ENCODE measurements at regions not wholly inside any gene's neighbourhood (a gene's known extent, or its start where the extent isn't known, plus 50 kb on each side); places are given as distances from the start of the nearest gene placed in this dataset.

DNA sequence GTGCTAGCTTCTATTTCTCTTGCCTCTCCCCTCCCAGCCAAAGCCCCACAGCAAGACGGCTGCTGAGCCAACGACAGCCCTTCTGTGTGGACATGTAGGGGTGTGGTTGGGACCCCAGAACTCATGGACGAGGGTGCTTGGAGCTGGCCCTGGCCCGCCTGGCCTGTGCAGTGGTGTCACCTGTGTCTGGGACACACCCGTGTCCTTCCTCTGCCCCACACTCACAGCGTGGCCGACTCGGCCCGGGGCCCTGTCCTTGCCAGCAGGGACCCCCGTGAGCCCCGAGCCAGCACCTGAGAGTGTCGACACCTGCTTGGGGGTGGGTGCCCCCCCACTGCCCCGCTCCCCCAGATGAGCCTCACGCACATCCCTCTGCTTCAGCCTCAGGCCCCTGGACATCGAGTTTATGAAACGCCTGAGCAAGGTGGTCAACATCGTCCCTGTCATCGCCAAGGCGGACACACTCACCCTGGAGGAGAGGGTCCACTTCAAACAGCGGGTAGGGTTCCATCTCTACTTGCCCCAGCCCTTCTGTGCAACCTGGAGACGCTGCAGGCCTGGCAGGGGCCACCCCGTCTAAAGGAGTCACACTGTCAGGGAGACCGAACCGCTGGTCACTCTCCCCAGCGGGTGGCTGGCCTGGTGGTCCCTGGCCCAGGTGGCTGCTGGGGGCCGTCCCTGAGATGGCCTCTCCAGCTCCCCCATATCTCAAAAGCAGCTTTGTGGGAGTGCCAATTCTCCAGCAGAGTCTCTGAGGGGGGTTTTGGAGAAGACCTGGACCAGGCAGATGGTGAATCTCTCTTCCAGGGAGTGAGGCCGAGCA is 349.8 kb downstream of the SEC14L1 start:
- DNase-seq (peak in 1 of 2 donors; percentile 15), ATAC-seq (no peak)
- intact Hi-C loops (cut with DNase I, micrococcal nuclease): loop anchor here (5.0 to 10.0 kb wide), 3 partner anchors 58 to 406 kb away; no protein-coding TSS in a partner anchor

DNA sequence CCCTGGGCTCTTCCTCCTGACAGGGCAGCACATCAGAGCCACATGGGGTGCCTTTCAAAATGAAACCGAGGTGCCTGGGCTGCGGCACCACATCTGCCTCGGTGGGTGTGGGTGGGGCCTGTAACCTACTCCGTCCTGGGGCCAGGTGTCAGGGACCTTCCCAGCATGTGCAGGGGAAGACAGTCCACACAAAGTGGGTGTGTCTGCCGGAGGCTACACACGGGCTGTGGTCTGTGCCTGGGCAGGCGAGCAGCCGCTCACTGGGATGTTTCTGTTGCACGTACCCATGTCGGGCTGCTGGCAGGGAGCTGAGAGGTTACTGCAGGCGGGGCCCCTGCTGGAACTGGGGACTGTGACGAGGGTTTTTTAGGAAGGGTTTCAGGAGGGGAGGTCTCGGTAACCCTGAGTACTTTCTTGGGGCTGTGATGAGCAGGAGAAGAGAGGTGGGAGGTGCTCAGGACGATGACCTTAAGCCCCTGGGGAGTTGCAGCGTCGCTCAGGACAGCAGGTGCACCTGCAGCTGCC is 351.2 kb downstream of the SEC14L1 start:
- ATAC-seq: no peak
- intact Hi-C loops (cut with DNase I, micrococcal nuclease): loop anchor here (5.0 to 10.0 kb wide), 3 partner anchors 60 to 407 kb away; no protein-coding TSS in a partner anchor
- peak in 1 of 2 donors; percentile 54 for DNase-seq

DNA sequence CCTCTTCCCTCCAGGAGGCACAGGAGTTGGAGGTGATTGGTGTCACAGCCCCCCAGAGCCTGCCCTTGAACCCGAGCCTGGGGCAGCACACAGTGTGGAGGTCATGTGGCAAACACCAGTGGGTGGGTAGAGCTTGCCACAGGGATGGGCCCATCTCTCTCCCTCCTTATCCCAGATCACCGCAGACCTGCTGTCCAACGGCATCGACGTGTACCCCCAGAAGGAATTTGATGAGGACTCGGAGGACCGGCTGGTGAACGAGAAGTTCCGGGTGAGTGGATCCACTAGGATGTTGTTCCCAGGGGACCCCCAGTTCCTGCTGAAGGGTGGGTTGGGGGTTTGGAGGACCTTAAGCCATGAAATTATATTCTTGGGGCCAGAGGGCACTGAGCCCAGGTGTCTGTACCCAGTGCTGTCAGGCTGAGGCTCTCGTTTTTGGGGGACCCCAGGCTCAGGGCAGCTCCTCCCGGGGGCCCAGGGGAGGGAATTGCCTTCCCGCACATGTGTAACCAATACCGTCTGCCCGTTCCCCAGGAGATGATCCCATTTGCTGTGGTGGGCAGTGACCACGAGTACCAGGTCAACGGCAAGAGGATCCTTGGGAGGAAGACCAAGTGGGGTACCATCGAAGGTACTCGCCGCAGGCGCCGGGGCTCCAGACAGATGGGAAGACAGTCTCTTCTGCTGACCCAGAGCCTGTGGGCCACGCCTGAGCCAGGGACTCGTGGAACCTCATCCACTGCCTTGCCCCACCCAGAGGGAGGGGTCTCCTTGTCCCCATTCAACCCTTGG is 351.9 kb downstream of the SEC14L1 start:
- ATAC-seq (no peak), DNase-seq (peak in 1 of 2 donors; percentile 25)
- intact Hi-C loops (cut with DNase I, micrococcal nuclease): loop anchor here (5.0 to 10.0 kb wide), 3 partner anchors 60 to 408 kb away; no protein-coding TSS in a partner anchor

DNA sequence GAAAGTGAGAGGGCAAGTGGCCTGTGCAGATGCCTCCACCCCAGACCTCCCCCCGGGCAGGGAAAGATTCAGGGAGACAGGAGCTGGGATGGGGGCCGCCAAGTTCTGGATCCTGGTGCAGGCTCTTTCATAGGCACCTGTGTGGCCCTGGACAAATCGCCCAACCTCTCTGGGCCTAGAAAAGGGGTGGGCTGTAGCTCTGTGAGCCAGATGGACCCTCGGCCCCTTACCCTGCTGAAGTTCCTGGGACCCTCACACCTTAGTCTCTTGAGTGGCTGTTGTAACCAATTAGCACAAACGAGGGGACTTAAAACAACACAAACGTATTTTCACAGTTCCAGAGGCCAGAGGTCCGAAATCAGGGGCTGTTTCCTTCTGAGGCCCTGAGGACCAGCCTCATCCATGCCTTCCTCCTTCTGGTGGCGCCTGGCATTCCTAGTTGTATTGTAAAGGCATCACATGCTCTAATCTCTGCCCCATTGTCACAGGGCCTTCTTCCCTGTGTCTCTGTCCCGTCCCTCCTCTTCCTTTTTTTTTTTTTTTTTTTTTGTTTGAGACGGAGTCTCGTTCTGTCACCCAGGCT is 352.6 kb downstream of the SEC14L1 start:
- no peak for ATAC-seq
- intact Hi-C loops (cut with DNase I, micrococcal nuclease): loop anchor here (5.0 to 10.0 kb wide), 3 partner anchors 61 to 409 kb away; no protein-coding TSS in a partner anchor
- DNase-seq: peak in 1 of 2 donors; percentile 25

DNA sequence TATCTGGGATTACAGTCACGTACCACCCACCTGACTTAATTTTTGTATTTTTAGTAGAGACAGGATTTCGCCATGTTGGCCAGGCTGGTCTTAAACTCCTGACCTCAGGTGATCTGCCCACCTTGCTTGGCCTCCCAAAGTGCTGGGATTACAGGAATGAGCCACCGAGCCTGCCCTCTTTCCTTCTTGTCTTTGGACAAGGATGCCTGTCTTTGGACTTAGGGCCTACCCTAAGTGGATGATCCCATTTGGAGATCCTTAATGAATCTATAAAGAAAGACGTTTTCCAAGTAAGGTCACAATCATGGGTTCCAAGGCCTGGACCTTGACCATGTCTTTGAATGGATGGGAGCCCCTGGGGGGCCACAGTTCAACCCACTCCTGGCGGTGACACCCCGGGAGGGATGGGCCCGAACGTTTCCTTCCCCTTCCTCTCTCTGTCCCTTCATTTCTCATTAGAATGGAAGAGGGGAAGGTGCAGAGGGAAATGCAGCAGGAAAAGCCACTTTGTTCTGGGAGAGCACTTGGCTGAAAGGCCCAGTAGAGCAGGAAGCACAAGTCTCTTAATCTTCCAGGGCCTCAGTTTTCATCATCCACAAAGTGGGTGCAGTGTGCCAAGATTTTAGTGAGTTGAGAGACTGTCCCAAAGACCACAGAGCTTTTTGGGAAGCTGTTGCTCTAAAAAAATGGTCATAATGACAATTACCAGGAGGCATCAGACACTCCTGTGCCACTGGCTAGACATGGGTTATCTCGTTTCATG is 353.3 kb downstream of the SEC14L1 start:
- peak in 1 of 2 donors; percentile 17 for DNase-seq
- ATAC-seq: no peak
- intact Hi-C loops (cut with DNase I, micrococcal nuclease): loop anchor here (2.0 to 10.0 kb wide), 4 partner anchors 62 to 409 kb away; no protein-coding TSS in a partner anchor

GRCh38 chr17:77494664-77495435 is 354.1 kb downstream of the SEC14L1 start:
- peak; percentile 73 for ATAC-seq
- intact Hi-C loops (cut with DNase I, micrococcal nuclease): loop anchor here (2.0 to 10.0 kb wide), 4 partner anchors 63 to 410 kb away; no protein-coding TSS in a partner anchor
- peak; percentile 58 to 79 for DNase-seq

DNA sequence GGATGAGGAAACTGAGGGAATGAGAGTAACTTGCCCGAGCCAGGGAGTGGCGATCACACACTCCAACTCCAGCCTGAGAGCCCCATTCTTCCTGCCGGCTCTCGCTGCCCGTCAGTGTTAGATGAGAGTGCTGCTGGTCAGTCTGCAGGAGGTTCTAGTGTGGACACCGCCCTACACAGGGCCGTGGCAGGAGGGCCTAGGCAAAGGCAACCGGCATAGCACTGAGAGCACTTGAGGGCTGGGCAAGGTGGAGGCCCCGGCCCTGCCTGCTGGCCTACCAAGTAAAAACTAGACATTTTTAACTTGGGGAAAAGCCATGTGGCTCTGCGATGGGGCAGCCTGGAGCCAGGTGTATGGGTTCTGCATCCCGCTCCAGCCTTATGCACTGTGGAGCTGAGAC is 354.8 kb downstream of the SEC14L1 start:
- no peak for ATAC-seq
- no peak for DNase-seq
- intact Hi-C loops (cut with DNase I, micrococcal nuclease): loop anchor here (2.0 to 10.0 kb wide), 3 partner anchors 163 to 411 kb away; no protein-coding TSS in a partner anchor

DNA sequence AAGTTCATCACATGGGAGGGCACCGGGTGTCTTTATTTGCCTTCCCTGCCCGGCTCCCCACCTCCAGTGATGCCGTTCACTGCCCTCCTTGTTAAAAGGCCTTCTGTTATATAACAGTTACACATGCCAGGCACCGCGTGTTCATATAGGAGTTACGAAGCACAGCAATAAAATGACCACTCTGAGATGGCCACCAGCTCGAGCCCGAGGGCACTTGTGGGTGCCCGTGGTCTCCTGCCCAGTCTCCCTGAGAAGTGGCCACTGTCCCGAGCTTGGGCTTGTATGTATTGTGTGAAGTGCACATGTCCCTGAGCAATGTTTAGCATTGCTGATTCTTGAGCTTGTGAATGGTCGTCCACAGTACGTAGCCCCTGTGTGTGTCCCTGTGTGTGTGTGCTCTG is 355.6 kb downstream of the SEC14L1 start:
- no peak for DNase-seq
- intact Hi-C loops (cut with DNase I, micrococcal nuclease): loop anchor here (10.0 kb wide), 2 partner anchors 172 to 412 kb away; no protein-coding TSS in a partner anchor
- ATAC-seq: no peak

GRCh38 chr17:77496831-77497577 is 356.2 kb downstream of the SEC14L1 start:
- intact Hi-C loops (cut with DNase I, micrococcal nuclease): loop anchor here (10.0 kb wide), 2 partner anchors 172 to 412 kb away; no protein-coding TSS in a partner anchor
- DNase-seq (peak in 1 of 2 donors; percentile 18), ATAC-seq (no peak)

GRCh38 chr17:77497578-77497934 is 356.8 kb downstream of the SEC14L1 start:
- intact Hi-C loops (cut with DNase I, micrococcal nuclease): loop anchor here (10.0 kb wide), 2 partner anchors 173 to 413 kb away; no protein-coding TSS in a partner anchor
- DNase-seq: no peak
- ATAC-seq: no peak

- intact Hi-C loops (cut with DNase I, micrococcal nuclease): loop anchor here (10.0 kb wide), 2 partner anchors 173 to 413 kb away; no protein-coding TSS in a partner anchor
- ATAC-seq (no peak), DNase-seq (no peak)
These were observed 357.4 kb downstream of the SEC14L1 start for GRCh38 chr17:77498091-77498741.

DNA sequence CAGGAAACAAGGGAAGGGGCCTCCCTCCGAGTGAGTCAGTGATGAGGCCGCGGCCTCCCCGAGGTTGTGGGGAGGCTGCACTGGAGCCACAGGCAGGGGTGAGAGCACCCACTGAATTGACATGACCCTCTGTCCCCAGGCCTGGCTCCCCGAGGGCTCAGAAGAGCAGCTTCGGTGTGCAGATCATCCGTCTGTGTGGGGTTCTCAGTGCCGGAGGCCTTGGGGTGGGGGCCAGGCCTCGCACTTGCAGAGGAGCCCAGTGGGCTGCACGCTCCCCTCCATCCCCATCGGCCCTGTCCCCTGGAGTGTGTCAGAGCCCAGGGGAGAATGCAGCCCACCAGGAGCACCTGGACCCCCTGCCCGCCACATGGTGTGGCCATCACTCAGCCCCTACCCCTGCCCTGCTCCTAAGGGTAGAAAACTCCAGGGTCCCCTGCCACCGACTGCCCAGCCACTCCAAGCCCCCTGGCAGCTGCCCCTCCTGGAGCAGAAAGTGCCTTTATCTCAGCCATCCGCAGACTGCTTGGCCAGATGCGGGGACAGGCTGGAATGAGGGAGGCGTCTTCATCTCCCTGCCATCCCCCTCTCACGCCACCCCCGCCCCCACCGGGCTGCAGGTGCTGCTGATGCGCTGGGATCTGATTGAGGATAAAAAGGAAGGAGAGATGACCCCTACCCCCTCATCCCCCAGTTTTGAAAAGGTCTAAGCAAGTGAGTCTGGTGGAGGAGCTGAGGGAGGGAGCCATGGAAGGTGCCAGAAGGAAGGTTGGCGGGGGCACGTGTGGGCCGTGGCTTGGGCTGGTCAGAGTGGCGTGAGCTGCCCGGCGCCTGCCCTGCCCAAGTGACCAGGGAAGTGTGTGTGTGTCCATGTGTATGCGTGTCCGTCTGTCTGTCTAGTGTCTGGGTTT is 358.3 kb downstream of the SEC14L1 start:
- no peak for DNase-seq

GRCh38 chr17:77499699-77500435 is 359.1 kb downstream of the SEC14L1 start:
- ATAC-seq (no peak), DNase-seq (no peak)
- intact Hi-C loops (cut with DNase I, micrococcal nuclease): loop anchor here (10.0 kb wide), 2 partner anchors 175 to 415 kb away; no protein-coding TSS in a partner anchor

More for the DNA sequence above, 358.3 kb downstream of the SEC14L1 start:
- ATAC-seq: no peak
- intact Hi-C loops (cut with DNase I, micrococcal nuclease): loop anchor here (10.0 kb wide), 2 partner anchors 174 to 414 kb away; no protein-coding TSS in a partner anchor

DNA sequence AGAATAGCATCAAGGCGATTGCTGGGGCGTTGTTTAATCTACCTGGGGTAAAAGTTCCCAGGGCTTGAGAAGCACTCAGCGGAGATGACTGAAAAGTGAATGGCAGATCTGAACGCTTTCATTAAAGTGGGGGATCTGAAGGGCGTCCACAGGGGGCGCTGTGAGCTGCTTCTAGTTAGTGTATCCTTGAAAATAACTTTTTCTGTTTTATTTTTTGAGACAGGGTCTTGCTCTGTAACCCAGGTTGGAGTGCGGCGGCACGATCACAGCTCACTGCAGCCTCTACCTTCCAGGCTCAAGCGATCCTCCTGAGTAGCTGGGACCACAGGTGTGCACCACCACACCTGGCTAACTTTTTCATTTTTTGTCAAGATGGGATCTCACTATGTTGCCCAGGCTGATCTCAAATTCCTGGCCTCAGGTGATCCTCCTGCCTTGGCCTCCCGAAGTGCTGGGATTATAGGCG is 360.4 kb downstream of the SEC14L1 start:
- DNase-seq: peak in 1 of 2 donors; percentile 29
- no peak for ATAC-seq
- intact Hi-C loops (cut with DNase I, micrococcal nuclease): no loop called here
